H1 (cell line): ENCODE measurements at regions not wholly inside any gene's neighbourhood (a gene's known extent, or its start where the extent isn't known, plus 50 kb on each side); places are given as distances from the start of the nearest gene placed in this dataset.
"Not testable (repeated sequence)": the region's sequence is repeated elsewhere in the genome, so short reads cannot be mapped to it uniquely, and the experiment has no call there.

Source experiments
- CTCF ChIA-PET: fragments of 300-600 bp; sonication (Branson Sonifier 250); formaldehyde crosslinking; loops from one replicate; lab custom pipeline; 2021; ENCODE audit not compliant: partially characterized antibody; lab: Charles Lee
- POLR2A ChIA-PET: fragments of 300-600 bp; sonication (Branson Sonifier 250); formaldehyde crosslinking; loops from one replicate; lab custom pipeline; 2021; ENCODE audit warnings: inconsistent platforms; ENCODE audit not compliant: partially characterized antibody; lab: Charles Lee
- DNase-seq, 2 experiments: peaks; one replicate each; pipeline versions ENCODE4 v3.0.0 to v3.0.0-alpha.2; 2010 to 2022; ENCODE audit warnings: low spot score in 2 of 2, low read depth in 1 of 2, mixed read lengths in 1 of 2
- FAIRE-seq: peaks from 2 replicates; lab custom pipeline; 2011; peaks lifted over from hg19 to GRCh38; lab: Jason Lieb, UNC
- H2AFZ ChIP-seq: 2 replicates; pipeline ENCODE4 v1.8.1; 2012; ENCODE audit warnings: low read length, inconsistent platforms
- H2AK5ac ChIP-seq: 2 replicates; pipeline ENCODE4 v1.6.1; 2013; ENCODE audit warnings: low read depth, low read length
- H2BK120ac ChIP-seq: replicated peaks from 2 replicates; pipeline ENCODE3; 2013; ENCODE audit warnings: low read depth, low read length, inconsistent platforms
- H2BK12ac ChIP-seq: 2 replicates; pipeline ENCODE4 v1.6.1; 2013; ENCODE audit warnings: low read depth, low read length
- H2BK15ac ChIP-seq: 2 replicates; pipeline ENCODE4 v1.6.1; 2013; ENCODE audit warnings: low read length
- H2BK20ac ChIP-seq: 2 replicates; pipeline ENCODE4 v1.6.1; 2013; ENCODE audit warnings: low read length
- H2BK5ac ChIP-seq: 2 replicates; pipeline ENCODE4 v1.6.1; 2013; ENCODE audit warnings: low read depth, low read length
- H3K14ac ChIP-seq: 2 replicates; pipeline ENCODE4 v1.6.1; 2013; ENCODE audit warnings: inconsistent platforms; ENCODE audit not compliant: insufficient read length
- H3K18ac ChIP-seq: 2 replicates; pipeline ENCODE4 v1.6.1; 2013; ENCODE audit warnings: low read length; ENCODE audit errors: extremely low read depth
- H3K23ac ChIP-seq: 2 replicates; pipeline ENCODE4 v1.6.1; 2013; ENCODE audit warnings: inconsistent platforms; ENCODE audit not compliant: insufficient read length
- H3K23me2 ChIP-seq: 2 replicates; pipeline ENCODE4 v1.6.1; 2013; ENCODE audit warnings: low read depth, low read length
- H3K27ac ChIP-seq: 2 replicates; pipeline ENCODE4 v1.6.1; 2011; ENCODE audit warnings: low read depth, low read length, inconsistent platforms
- H3K27me3 ChIP-seq, 4 experiments: replicated peaks in 1 of 4; 1 replicate in 1 of 4; 2 replicates in 3 of 4; pipeline versions ENCODE4 v1.6.1 to v1.8.1; 2011 to 2013; ENCODE audit warnings: low read length in 3 of 4, mild to moderate bottlenecking in 3 of 4, inconsistent platforms in 2 of 4, mixed read lengths in 2 of 4, moderate library complexity in 1 of 4; ENCODE audit not compliant: control insufficient read depth in 3 of 4, insufficient read depth in 3 of 4; ENCODE audit errors: extremely low read depth in 1 of 4
- H3K36me3 ChIP-seq, 4 experiments: 2 replicates each; pipeline versions ENCODE4 v1.6.1 to v1.8.1; 2011 to 2013; ENCODE audit warnings: mild to moderate bottlenecking in 4 of 4, low read length in 3 of 4, moderate library complexity in 2 of 4, control low read depth in 1 of 4, inconsistent platforms in 1 of 4; ENCODE audit not compliant: insufficient read depth in 4 of 4, control insufficient read depth in 2 of 4
- H3K4ac ChIP-seq: replicated peaks from 2 replicates; pipeline ENCODE3; 2013; ENCODE audit warnings: low read length, low read depth, mixed read lengths, inconsistent platforms; ENCODE audit not compliant: insufficient read length
- H3K4me1 ChIP-seq, 4 experiments: replicated peaks in 1 of 4; 1 replicate in 1 of 4; 2 replicates in 3 of 4; pipeline versions ENCODE4 v1.6.1 to v1.8.1; 2011 to 2013; ENCODE audit warnings: low read length in 3 of 4, inconsistent platforms in 2 of 4, mixed read lengths in 1 of 4; ENCODE audit not compliant: insufficient read depth in 4 of 4, control insufficient read depth in 3 of 4
- H3K4me2 ChIP-seq, 2 experiments: 2 replicates each; pipeline versions ENCODE4 v1.6.1 to v1.8.1; 2011 to 2013; ENCODE audit warnings: low read depth in 2 of 2, low read length in 2 of 2, control low read depth in 1 of 2, inconsistent platforms in 1 of 2, mild to moderate bottlenecking in 1 of 2; ENCODE audit not compliant: insufficient read depth in 1 of 2
- H3K4me3 ChIP-seq, 4 experiments: fragments of 200-600, 300-600 bp in 1 of 4; sonication (generic), shearing (Covaris generic), sonication (Bioruptor Twin) in 1 of 4; 2 replicates each; pipeline versions ENCODE4 v1.5.1 to v1.8.1; 2011 to 2016; ENCODE audit warnings: low read length in 4 of 4, low read depth in 3 of 4, control low read depth in 2 of 4, inconsistent platforms in 2 of 4, mild to moderate bottlenecking in 2 of 4, mixed read lengths in 1 of 4, moderate library complexity in 1 of 4; ENCODE audit not compliant: insufficient read depth in 2 of 4; ENCODE audit errors: extremely low read depth in 1 of 4
- H3K56ac ChIP-seq: replicated peaks from 2 replicates; pipeline ENCODE3; 2013; ENCODE audit warnings: low read depth, mild to moderate bottlenecking, mixed read lengths, low read length, inconsistent platforms; ENCODE audit not compliant: insufficient read length
- H3K79me1 ChIP-seq: 2 replicates; pipeline ENCODE4 v1.6.1; 2013; ENCODE audit warnings: low read depth, low read length, control low read depth
- H3K79me2 ChIP-seq, 2 experiments: 2 replicates each; pipeline versions ENCODE4 v1.6.1 to v1.8.1; 2012 to 2013; ENCODE audit warnings: low read length in 2 of 2, mild to moderate bottlenecking in 2 of 2, inconsistent platforms in 1 of 2; ENCODE audit not compliant: insufficient read depth in 2 of 2, control insufficient read depth in 1 of 2
- H3K9ac ChIP-seq, 4 experiments: replicated peaks in 1 of 4; 1 replicate in 1 of 4; 2 replicates in 3 of 4; pipeline versions ENCODE4 v1.6.1 to v1.8.1; 2011 to 2013; ENCODE audit warnings: low read depth in 3 of 4, low read length in 3 of 4, control low read depth in 2 of 4, mild to moderate bottlenecking in 2 of 4, moderate library complexity in 2 of 4, inconsistent platforms in 1 of 4; ENCODE audit errors: extremely low read depth in 1 of 4
- H3K9me3 ChIP-seq, 2 experiments: 2 replicates each; pipeline versions ENCODE4 v1.6.1 to v1.8.1; 2012 to 2013; ENCODE audit warnings: mild to moderate bottlenecking in 2 of 2, moderate library complexity in 2 of 2, control low read depth in 1 of 2, inconsistent platforms in 1 of 2, low read depth in 1 of 2, low read length in 1 of 2, mixed read lengths in 1 of 2; ENCODE audit not compliant: insufficient read depth in 2 of 2
- H4K20me1 ChIP-seq, 2 experiments: replicated peaks in 1 of 2; 2 replicates each; pipeline versions ENCODE3 to v1.8.1; 2011 to 2013; ENCODE audit warnings: inconsistent platforms in 2 of 2, low read length in 2 of 2, mild to moderate bottlenecking in 1 of 2; ENCODE audit not compliant: insufficient read depth in 2 of 2, control insufficient read depth in 1 of 2
- H4K5ac ChIP-seq: 2 replicates; pipeline ENCODE4 v1.6.1; 2013; ENCODE audit warnings: low read length, low read depth, mixed read lengths, inconsistent platforms; ENCODE audit not compliant: insufficient read length
- H4K8ac ChIP-seq: 2 replicates; pipeline ENCODE4 v1.8.0; 2013; ENCODE audit warnings: mild to moderate bottlenecking, moderate library complexity, low read length, inconsistent platforms; ENCODE audit not compliant: insufficient read depth; ENCODE audit errors: extremely low read depth
- H4K91ac ChIP-seq: replicated peaks from 2 replicates; pipeline ENCODE3; 2013; ENCODE audit warnings: low read length, mixed read lengths, inconsistent platforms; ENCODE audit not compliant: insufficient read length
- ASH2L ChIP-seq: fragments of 200-600, 300-600 bp; sonication (generic); IDR thresholded peaks from one replicate; pipeline ENCODE4 v1.7.1; 2017; ENCODE audit warnings: low read length
- RAD21 ChIP-seq, 2 experiments: IDR thresholded peaks in 1 of 2; conservative IDR thresholded peaks in 1 of 2; 2 replicates each; pipeline ENCODE4 v1.6.1; 2011; ENCODE audit warnings: low read depth in 2 of 2, low read length in 2 of 2, improper control_type of control experiment in 1 of 2, inconsistent platforms in 1 of 2, mild to moderate bottlenecking in 1 of 2, moderate library complexity in 1 of 2
- SIN3A ChIP-seq, 2 experiments: IDR thresholded peaks in 1 of 2; conservative IDR thresholded peaks in 1 of 2; 2 replicates each; pipeline ENCODE4 v1.6.1; 2011 to 2012; ENCODE audit warnings: low read length in 2 of 2, improper control_type of control experiment in 1 of 2, low read depth in 1 of 2, mild to moderate bottlenecking in 1 of 2
- TAF1 ChIP-seq: IDR thresholded peaks from 2 replicates; pipeline ENCODE4 v1.6.1; 2011; ENCODE audit warnings: mild to moderate bottlenecking, low read depth, low read length
- TBP ChIP-seq: IDR thresholded peaks from 2 replicates; pipeline ENCODE4 v1.6.1; 2011; ENCODE audit warnings: low read depth, low read length, improper control_type of control experiment
- YY1 ChIP-seq: IDR thresholded peaks from 2 replicates; pipeline ENCODE4 v1.6.1; 2011; ENCODE audit warnings: low read depth, mild to moderate bottlenecking, low read length
- WGBS, 2 experiments: shearing (Covaris generic) in 1 of 2; methylation state at CpG; one replicate each; pipeline versions ENCODE4 v1.1.6 to v1.1.7; 2013 to 2015; ENCODE audit warnings: low lambda C conversion rate in 2 of 2, mixed read lengths in 2 of 2, inconsistent platforms in 1 of 2, low coverage in 1 of 2, missing lambda C conversion rate in 1 of 2; ENCODE audit not compliant: insufficient replicate concordance in 2 of 2, insufficient coverage in 1 of 2, insufficient read length in 1 of 2; ENCODE audit errors: extremely low coverage in 1 of 2, missing lambda C conversion rate in 1 of 2; 5-methylcytosine and 5-hydroxymethylcytosine counted together
- TF ChIP-seq, protein P1 (sequence below), 3 experiments: IDR thresholded peaks; 1 replicate in 2 of 3; 2 replicates in 1 of 3; pipeline versions ENCODE4 v1.5.1 to v1.6.1; 2011; ENCODE audit warnings: low read length in 3 of 3, mild to moderate bottlenecking in 3 of 3, inconsistent platforms in 2 of 3, low read depth in 1 of 3, moderate library complexity in 1 of 3; ENCODE audit not compliant: insufficient read depth in 1 of 3; ENCODE audit errors: control extremely low read depth in 1 of 3

GRCh38 chr1:148361427-148362215, 121.5 kb downstream of the PPIAL4G start:
- Histone ChIP-seq H2AFZ (peak overlapping the region; percentile 81; the same call in 1 of the 2 replicates), H3K4me2 (peak overlapping the region; percentile 94), H2BK12ac (peak overlapping the region; percentile 56; the same call in 1 of the 2 replicates), H3K4me3 (peak overlapping the region; percentile 39 to 62 (median 58)), H3K9ac (peak overlapping the region in 3 of 4 experiments; percentile 8 to 42 (median 20); a peak in 2 of 7 replicates), H2AK5ac (0 out of 2 replicates have a peak overlapping the region, but pooled peaks have one; percentile 54), H3K23me2 (peaks cover 11% of the 10 kb centered on the region), H3K18ac (peak overlapping the region; percentile 55; the same call in 1 of the 2 replicates)
- H3K27ac ChIP-seq, H3K79me2 ChIP-seq, H3K79me1 ChIP-seq, H4K91ac ChIP-seq, FAIRE-seq, CTCF ChIA-PET, H3K4ac ChIP-seq, H4K20me1 ChIP-seq, H3K36me3 ChIP-seq, H3K56ac ChIP-seq, H2BK15ac ChIP-seq, H2BK120ac ChIP-seq, H2BK5ac ChIP-seq, H3K4me1 ChIP-seq, H2BK20ac ChIP-seq, H3K9me3 ChIP-seq, H4K8ac ChIP-seq, H4K5ac ChIP-seq, H3K14ac ChIP-seq, H3K27me3 ChIP-seq, H3K23ac ChIP-seq: not testable (repeated sequence)
- WGBS, 2 experiments: 6% methylated on average over 34 of the region's 34 CpGs; no CpG with 5 or more reads in 1 of the 2 experiments
- peak; percentile 25 to 76 for DNase-seq
- POLR2A ChIA-PET: interaction anchor here (1.2 to 1.8 kb wide), 3 partner anchors 17 to 41 kb away, joined by 3 read pairs; no protein-coding TSS in a partner anchor
- TF ChIP-seq SIN3A (conservative IDR thresholded peaks at IDR 0.05 in 1 of 2, IDR thresholded peaks at IDR 0.05 in 1 of 2; ENCODE audit: low read depth in 1 of 2, low read length in 2 of 2) (0 out of 4 replicates have a peak, but pooled peaks of 1 of the 2 experiments have one; percentile 53), YY1 (0 out of 2 replicates have a peak, but pooled peaks have one; percentile 30), ASH2L (peak; percentile 34), TBP (peak; percentile 11; the same call in 1 of the 2 replicates), TAF1 (peak; percentile 5; the same call in 1 of the 2 replicates), RAD21 (IDR thresholded peaks at IDR 0.05 in 1 of 2, conservative IDR thresholded peaks at IDR 0.05 in 1 of 2; ENCODE audit: low read depth in 2 of 2, low read length in 2 of 2) (peak; percentile 61 to 65)
- TF ChIP-seq, protein P1, sequence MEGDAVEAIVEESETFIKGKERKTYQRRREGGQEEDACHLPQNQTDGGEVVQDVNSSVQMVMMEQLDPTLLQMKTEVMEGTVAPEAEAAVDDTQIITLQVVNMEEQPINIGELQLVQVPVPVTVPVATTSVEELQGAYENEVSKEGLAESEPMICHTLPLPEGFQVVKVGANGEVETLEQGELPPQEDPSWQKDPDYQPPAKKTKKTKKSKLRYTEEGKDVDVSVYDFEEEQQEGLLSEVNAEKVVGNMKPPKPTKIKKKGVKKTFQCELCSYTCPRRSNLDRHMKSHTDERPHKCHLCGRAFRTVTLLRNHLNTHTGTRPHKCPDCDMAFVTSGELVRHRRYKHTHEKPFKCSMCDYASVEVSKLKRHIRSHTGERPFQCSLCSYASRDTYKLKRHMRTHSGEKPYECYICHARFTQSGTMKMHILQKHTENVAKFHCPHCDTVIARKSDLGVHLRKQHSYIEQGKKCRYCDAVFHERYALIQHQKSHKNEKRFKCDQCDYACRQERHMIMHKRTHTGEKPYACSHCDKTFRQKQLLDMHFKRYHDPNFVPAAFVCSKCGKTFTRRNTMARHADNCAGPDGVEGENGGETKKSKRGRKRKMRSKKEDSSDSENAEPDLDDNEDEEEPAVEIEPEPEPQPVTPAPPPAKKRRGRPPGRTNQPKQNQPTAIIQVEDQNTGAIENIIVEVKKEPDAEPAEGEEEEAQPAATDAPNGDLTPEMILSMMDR (IDR thresholded peaks at IDR 0.05; ENCODE audit: control extremely low read depth in 1 of 3, insufficient read depth in 1 of 3, low read depth in 1 of 3, low read length in 3 of 3): peak; percentile 36 to 58 (median 50)
